ENCODE measurements at regions not wholly inside any gene's neighbourhood (a gene's known extent, or its start where the extent isn't known, plus 50 kb on each side); places are given as distances from the start of the nearest gene placed in this dataset.

GRCh38 chr2:172342611-172343010 is 84.8 kb upstream of the ITGA6 start:
- Mint-ChIP-seq H3K36me3 (ENCODE audit: insufficient read depth, unreplicated experiment) (no peaks in the 10 kb centered on the region), H3K4me1 (ENCODE audit: insufficient read depth, unreplicated experiment) (peaks cover 19% of the 10 kb centered on the region), H3K27me3 (ENCODE audit: insufficient read depth, unreplicated experiment) (no peaks in the 10 kb centered on the region), H3K27ac (ENCODE audit: low read depth, unreplicated experiment) (no peak overlapping the region), H3K9me3 (ENCODE audit: unreplicated experiment) (peaks cover 7% of the 10 kb centered on the region), H3K4me3 (ENCODE audit: unreplicated experiment) (no peak overlapping the region)
- CTCF ChIA-PET: interaction anchor here (1.2 kb wide), 1 partner anchor 119 kb away, joined by 5 read pairs; no protein-coding TSS in a partner anchor
- TF ChIP-seq CTCF (IDR thresholded peaks at IDR 0.05; ENCODE audit: unreplicated experiment): no peak
- POLR2A ChIA-PET: no interaction called here
- DNase-seq (ENCODE audit: unreplicated experiment): no peak
- intact Hi-C loops (cut with micrococcal nuclease): no loop called here
- BruUV-seq (replicated peaks): no TSS peak

GRCh38 chr2:172344159-172344558 is 83.2 kb upstream of the ITGA6 start:
- no peak for TF ChIP-seq CTCF (IDR thresholded peaks at IDR 0.05; ENCODE audit: unreplicated experiment)
- no peak for DNase-seq (ENCODE audit: unreplicated experiment)
- Mint-ChIP-seq H3K36me3 (ENCODE audit: insufficient read depth, unreplicated experiment) (no peaks in the 10 kb centered on the region), H3K4me1 (ENCODE audit: insufficient read depth, unreplicated experiment) (peaks cover 16% of the 10 kb centered on the region), H3K27me3 (ENCODE audit: insufficient read depth, unreplicated experiment) (no peaks in the 10 kb centered on the region), H3K9me3 (ENCODE audit: unreplicated experiment) (peaks cover 7% of the 10 kb centered on the region), H3K4me3 (ENCODE audit: unreplicated experiment) (no peak overlapping the region), H3K27ac (ENCODE audit: low read depth, unreplicated experiment) (no peak overlapping the region)
- intact Hi-C loops (cut with micrococcal nuclease): no loop called here
- ChIA-PET POLR2A (no interaction called here), CTCF (interaction anchor here (1.0 kb wide), 1 partner anchor 118 kb away, joined by 3 read pairs; no protein-coding TSS in a partner anchor)
- no TSS peak for BruUV-seq (replicated peaks)

GRCh38 chr2:172345956-172346555 is 81.3 kb upstream of the ITGA6 start:
- Mint-ChIP-seq H3K4me1 (ENCODE audit: insufficient read depth, unreplicated experiment) (no peaks in the 10 kb centered on the region), H3K36me3 (ENCODE audit: insufficient read depth, unreplicated experiment) (no peaks in the 10 kb centered on the region), H3K27ac (ENCODE audit: low read depth, unreplicated experiment) (no peak overlapping the region), H3K27me3 (ENCODE audit: insufficient read depth, unreplicated experiment) (no peaks in the 10 kb centered on the region), H3K4me3 (ENCODE audit: unreplicated experiment) (no peak overlapping the region), H3K9me3 (ENCODE audit: unreplicated experiment) (peaks cover 7% of the 10 kb centered on the region)
- CTCF ChIA-PET: no interaction called here
- no peak for TF ChIP-seq CTCF (IDR thresholded peaks at IDR 0.05; ENCODE audit: unreplicated experiment)
- POLR2A ChIA-PET: no interaction called here
- DNase-seq (ENCODE audit: unreplicated experiment): no peak
- no TSS peak for BruUV-seq (replicated peaks)
- intact Hi-C loops (cut with micrococcal nuclease): no loop called here

GRCh38 chr2:172348555-172349288 is 78.7 kb upstream of the ITGA6 start:
- H3K27me3 Mint-ChIP-seq (ENCODE audit: insufficient read depth, unreplicated experiment): no peaks in the 10 kb centered on the region

More at GRCh38 chr2:172348555-172349288, 78.7 kb upstream of the ITGA6 start:
- Mint-ChIP-seq H3K36me3 (ENCODE audit: insufficient read depth, unreplicated experiment) (no peaks in the 10 kb centered on the region), H3K9me3 (ENCODE audit: unreplicated experiment) (peaks cover 4% of the 10 kb centered on the region), H3K4me1 (ENCODE audit: insufficient read depth, unreplicated experiment) (no peaks in the 10 kb centered on the region), H3K27ac (ENCODE audit: low read depth, unreplicated experiment) (no peak overlapping the region), H3K4me3 (ENCODE audit: unreplicated experiment) (no peak overlapping the region)
- DNase-seq (ENCODE audit: unreplicated experiment): no peak
- TF ChIP-seq CTCF (IDR thresholded peaks at IDR 0.05; ENCODE audit: unreplicated experiment): no peak
- ChIA-PET POLR2A (no interaction called here), CTCF (no interaction called here)
- intact Hi-C loops (cut with micrococcal nuclease): no loop called here
- BruUV-seq (replicated peaks): no TSS peak

All from MCF 10A (cell line).